ENCODE measurements at regions not wholly inside any gene's neighbourhood (a gene's known extent, or its start where the extent isn't known, plus 50 kb on each side); places are given as distances from the start of the nearest gene placed in this dataset.

DNA sequence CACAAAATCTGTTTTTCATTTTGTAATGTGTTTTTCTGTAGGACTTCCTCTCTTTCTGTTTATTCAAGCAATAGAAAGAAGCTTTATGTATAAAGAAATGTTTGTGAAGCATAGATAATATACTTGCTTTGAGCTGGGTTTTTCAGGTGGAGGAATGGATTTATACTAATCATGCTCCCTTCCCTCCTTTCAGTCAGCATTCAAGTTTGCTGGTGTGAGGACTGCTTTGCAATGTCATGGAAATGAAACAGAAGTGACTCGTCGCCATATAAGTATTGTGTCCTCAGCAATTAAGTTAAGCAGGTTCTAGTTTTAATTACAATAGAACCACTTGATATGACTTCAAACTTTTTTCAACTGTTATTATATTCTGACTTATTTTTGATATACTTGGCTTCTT, 1447.1 kb downstream of the PCDH19 start:
- H4K8ac ChIP-seq (ENCODE audit: low read length) = no peak overlapping the region
- H3K4me1 ChIP-seq (ENCODE audit: control insufficient read depth, insufficient read depth, low read depth, low read length) = no peaks in the 10 kb centered on the region
- no peak overlapping the region for H2AFZ ChIP-seq (ENCODE audit: low read depth, low read length)
- H3K14ac ChIP-seq (ENCODE audit: low read length in 2 of 2) = no peak overlapping the region
- no peak overlapping the region for H3K9ac ChIP-seq (ENCODE audit: low read length)
- H3K4ac ChIP-seq (ENCODE audit: low read depth in 1 of 2, low read length in 2 of 2) = no peak overlapping the region
- no peak overlapping the region for H2BK15ac ChIP-seq (ENCODE audit: low read depth, poor library complexity, severe bottlenecking)
- H4K91ac ChIP-seq (ENCODE audit: low read length) = no peak overlapping the region
- H3K36me3 ChIP-seq (ENCODE audit: control insufficient read depth in 1 of 2, insufficient read depth in 2 of 2, low read depth in 1 of 2, low read length in 2 of 2) = no peaks in the 10 kb centered on the region
- no CpG with 5 or more reads among the region's 2 CpGs for WGBS
- H2BK120ac ChIP-seq (ENCODE audit: low read depth, low read length) = no peak overlapping the region
- H3K9me3 ChIP-seq (ENCODE audit: control insufficient read depth, low read length) = no peaks in the 10 kb centered on the region
- no peak for DNase-seq
- H2AK5ac ChIP-seq (ENCODE audit: low read length, severe bottlenecking) = no peak overlapping the region
- no peak overlapping the region for H2BK5ac ChIP-seq (ENCODE audit: low read depth, low read length, poor library complexity, severe bottlenecking)
- no peak overlapping the region for H3K4me3 ChIP-seq (ENCODE audit: insufficient read depth in 1 of 2, low read depth in 1 of 2, low read length in 2 of 2)
- no peak overlapping the region for H3K23ac ChIP-seq (ENCODE audit: low read length in 2 of 2)
- H2BK12ac ChIP-seq (ENCODE audit: low read length in 2 of 2) = no peak overlapping the region
- H3K18ac ChIP-seq (ENCODE audit: low read depth in 1 of 2, low read length in 2 of 2) = no peak overlapping the region
- H3K4me2 ChIP-seq (ENCODE audit: low read length, poor library complexity, severe bottlenecking) = no peak overlapping the region
- H3K79me1 ChIP-seq (replicated peaks; ENCODE audit: low read length, poor library complexity, severe bottlenecking) = no peaks in the 10 kb centered on the region
- peaks cover 0 to 2% of the 10 kb centered on the region in 2 experiments for H3K27me3 ChIP-seq (ENCODE audit: control insufficient read depth in 1 of 2, insufficient read depth in 1 of 2, low read length in 2 of 2)
- no peak overlapping the region for H3K27ac ChIP-seq (ENCODE audit: low read length, poor library complexity, severe bottlenecking)

GRCh38 chrX:98956014-98956413, 1454.1 kb downstream of the PCDH19 start:
- Histone ChIP-seq H3K4me1 (ENCODE audit: control insufficient read depth, insufficient read depth, low read depth, low read length) (no peaks in the 10 kb centered on the region), H3K4ac (ENCODE audit: low read depth in 1 of 2, low read length in 2 of 2) (no peak overlapping the region), H3K9me3 (ENCODE audit: control insufficient read depth, low read length) (peaks cover 15% of the 10 kb centered on the region), H2BK15ac (ENCODE audit: low read depth, poor library complexity, severe bottlenecking) (no peak overlapping the region), H2BK12ac (ENCODE audit: low read length in 2 of 2) (no peak overlapping the region), H3K14ac (ENCODE audit: low read length in 2 of 2) (no peak overlapping the region), H3K79me1 (replicated peaks; ENCODE audit: low read length, poor library complexity, severe bottlenecking) (no peaks in the 10 kb centered on the region), H3K23ac (ENCODE audit: low read length in 2 of 2) (no peak overlapping the region), H3K27ac (ENCODE audit: low read length, poor library complexity, severe bottlenecking) (no peak overlapping the region), H3K27me3 (ENCODE audit: control insufficient read depth in 1 of 2, insufficient read depth in 1 of 2, low read length in 2 of 2) (no peaks in the 10 kb centered on the region), H3K4me3 (ENCODE audit: insufficient read depth in 1 of 2, low read depth in 1 of 2, low read length in 2 of 2) (no peak overlapping the region), H4K8ac (ENCODE audit: low read length) (no peak overlapping the region), H4K91ac (ENCODE audit: low read length) (no peak overlapping the region), H3K36me3 (ENCODE audit: control insufficient read depth in 1 of 2, insufficient read depth in 2 of 2, low read depth in 1 of 2, low read length in 2 of 2) (no peaks in the 10 kb centered on the region), H2AFZ (ENCODE audit: low read depth, low read length) (no peak overlapping the region), H3K9ac (ENCODE audit: low read length) (no peak overlapping the region), H2BK120ac (ENCODE audit: low read depth, low read length) (no peak overlapping the region), H2BK5ac (ENCODE audit: low read depth, low read length, poor library complexity, severe bottlenecking) (no peak overlapping the region), H2AK5ac (ENCODE audit: low read length, severe bottlenecking) (no peak overlapping the region), H3K18ac (ENCODE audit: low read depth in 1 of 2, low read length in 2 of 2) (no peak overlapping the region), H3K4me2 (ENCODE audit: low read length, poor library complexity, severe bottlenecking) (no peak overlapping the region)
- 74% methylated on average over 2 of the region's 2 CpGs for WGBS
- no peak for DNase-seq

- no peaks in the 10 kb centered on the region for H3K4me1 ChIP-seq (ENCODE audit: control insufficient read depth, insufficient read depth, low read depth, low read length)
- H2BK5ac ChIP-seq (ENCODE audit: low read depth, low read length, poor library complexity, severe bottlenecking) = no peak overlapping the region
- H3K9ac ChIP-seq (ENCODE audit: low read length) = no peak overlapping the region
- H3K23ac ChIP-seq (ENCODE audit: low read length in 2 of 2) = no peak overlapping the region
- H3K27me3 ChIP-seq (ENCODE audit: control insufficient read depth in 1 of 2, insufficient read depth in 1 of 2, low read length in 2 of 2) = no peaks in the 10 kb centered on the region
- H3K4me2 ChIP-seq (ENCODE audit: low read length, poor library complexity, severe bottlenecking) = no peak overlapping the region
- H4K8ac ChIP-seq (ENCODE audit: low read length) = no peak overlapping the region
- no peaks in the 10 kb centered on the region for H3K79me1 ChIP-seq (replicated peaks; ENCODE audit: low read length, poor library complexity, severe bottlenecking)
- no peak overlapping the region for H3K18ac ChIP-seq (ENCODE audit: low read depth in 1 of 2, low read length in 2 of 2)
- H3K27ac ChIP-seq (ENCODE audit: low read length, poor library complexity, severe bottlenecking) = no peak overlapping the region
- no peak overlapping the region for H2AK5ac ChIP-seq (ENCODE audit: low read length, severe bottlenecking)
- no peak overlapping the region for H2BK12ac ChIP-seq (ENCODE audit: low read length in 2 of 2)
- H4K91ac ChIP-seq (ENCODE audit: low read length) = no peak overlapping the region
- no peaks in the 10 kb centered on the region for H3K9me3 ChIP-seq (ENCODE audit: control insufficient read depth, low read length)
- no peak overlapping the region for H2BK120ac ChIP-seq (ENCODE audit: low read depth, low read length)
- no peaks in the 10 kb centered on the region for H3K36me3 ChIP-seq (ENCODE audit: control insufficient read depth in 1 of 2, insufficient read depth in 2 of 2, low read depth in 1 of 2, low read length in 2 of 2)
- H3K14ac ChIP-seq (ENCODE audit: low read length in 2 of 2) = no peak overlapping the region
- H2BK15ac ChIP-seq (ENCODE audit: low read depth, poor library complexity, severe bottlenecking) = no peak overlapping the region
- no peak overlapping the region for H2AFZ ChIP-seq (ENCODE audit: low read depth, low read length)
- DNase-seq = no peak
- no peak overlapping the region for H3K4ac ChIP-seq (ENCODE audit: low read depth in 1 of 2, low read length in 2 of 2)
- no peak overlapping the region for H3K4me3 ChIP-seq (ENCODE audit: insufficient read depth in 1 of 2, low read depth in 1 of 2, low read length in 2 of 2)
- WGBS = 29% methylated on average over 1 of the region's 3 CpGs
These were observed 1470.6 kb downstream of the PCDH19 start for GRCh38 chrX:98939456-98939855.

GRCh38 chrX:98931216-98931615, 1478.9 kb downstream of the PCDH19 start:
- Histone ChIP-seq H2AFZ (ENCODE audit: low read depth, low read length) (no peak overlapping the region), H2BK5ac (ENCODE audit: low read depth, low read length, poor library complexity, severe bottlenecking) (no peak overlapping the region), H3K9ac (ENCODE audit: low read length) (no peak overlapping the region), H3K27ac (ENCODE audit: low read length, poor library complexity, severe bottlenecking) (no peak overlapping the region), H2BK12ac (ENCODE audit: low read length in 2 of 2) (no peak overlapping the region), H3K23ac (ENCODE audit: low read length in 2 of 2) (no peak overlapping the region), H2BK15ac (ENCODE audit: low read depth, poor library complexity, severe bottlenecking) (no peak overlapping the region), H3K4me1 (ENCODE audit: control insufficient read depth, insufficient read depth, low read depth, low read length) (no peaks in the 10 kb centered on the region), H3K14ac (ENCODE audit: low read length in 2 of 2) (no peak overlapping the region), H3K4me3 (ENCODE audit: insufficient read depth in 1 of 2, low read depth in 1 of 2, low read length in 2 of 2) (no peak overlapping the region), H3K36me3 (ENCODE audit: control insufficient read depth in 1 of 2, insufficient read depth in 2 of 2, low read depth in 1 of 2, low read length in 2 of 2) (no peaks in the 10 kb centered on the region), H3K4me2 (ENCODE audit: low read length, poor library complexity, severe bottlenecking) (no peak overlapping the region), H2AK5ac (ENCODE audit: low read length, severe bottlenecking) (no peak overlapping the region), H3K18ac (ENCODE audit: low read depth in 1 of 2, low read length in 2 of 2) (no peak overlapping the region), H4K91ac (ENCODE audit: low read length) (no peak overlapping the region), H3K9me3 (ENCODE audit: control insufficient read depth, low read length) (peaks cover 3% of the 10 kb centered on the region), H3K79me1 (replicated peaks; ENCODE audit: low read length, poor library complexity, severe bottlenecking) (no peaks in the 10 kb centered on the region), H3K27me3 (ENCODE audit: control insufficient read depth in 1 of 2, insufficient read depth in 1 of 2, low read length in 2 of 2) (no peaks in the 10 kb centered on the region), H2BK120ac (ENCODE audit: low read depth, low read length) (no peak overlapping the region), H4K8ac (ENCODE audit: low read length) (no peak overlapping the region), H3K4ac (ENCODE audit: low read depth in 1 of 2, low read length in 2 of 2) (no peak overlapping the region)
- WGBS = no CpG with 5 or more reads among the region's 1 CpG
- DNase-seq = peak; percentile 0
